ENCODE measurements at regions not wholly inside any gene's neighbourhood (a gene's known extent, or its start where the extent isn't known, plus 50 kb on each side); places are given as distances from the start of the nearest gene placed in this dataset.

DNA sequence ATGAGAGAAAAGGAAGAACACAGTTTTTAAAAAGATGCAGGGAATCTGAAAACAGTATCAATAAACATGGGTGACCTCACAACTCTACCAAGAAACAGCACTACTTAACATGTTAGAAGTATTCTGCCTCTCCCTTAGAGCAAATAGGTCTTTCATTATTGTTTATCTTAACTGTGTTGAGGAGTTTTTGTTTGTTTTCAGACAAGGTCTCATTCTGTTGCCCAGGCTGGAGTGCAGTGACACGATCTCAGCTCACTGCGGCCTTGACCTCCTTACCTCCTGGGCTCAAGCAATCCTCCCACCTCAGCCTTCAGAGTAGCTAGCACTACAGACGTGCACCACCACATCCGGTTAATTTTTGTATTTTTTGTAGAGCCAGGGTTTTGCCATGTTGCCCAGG lies 165.3 kb upstream of the PRDX4 start:
- TF ChIP-seq POLR2A (IDR thresholded peaks at IDR 0.05), result no peak
- TF ChIP-seq, protein P1, sequence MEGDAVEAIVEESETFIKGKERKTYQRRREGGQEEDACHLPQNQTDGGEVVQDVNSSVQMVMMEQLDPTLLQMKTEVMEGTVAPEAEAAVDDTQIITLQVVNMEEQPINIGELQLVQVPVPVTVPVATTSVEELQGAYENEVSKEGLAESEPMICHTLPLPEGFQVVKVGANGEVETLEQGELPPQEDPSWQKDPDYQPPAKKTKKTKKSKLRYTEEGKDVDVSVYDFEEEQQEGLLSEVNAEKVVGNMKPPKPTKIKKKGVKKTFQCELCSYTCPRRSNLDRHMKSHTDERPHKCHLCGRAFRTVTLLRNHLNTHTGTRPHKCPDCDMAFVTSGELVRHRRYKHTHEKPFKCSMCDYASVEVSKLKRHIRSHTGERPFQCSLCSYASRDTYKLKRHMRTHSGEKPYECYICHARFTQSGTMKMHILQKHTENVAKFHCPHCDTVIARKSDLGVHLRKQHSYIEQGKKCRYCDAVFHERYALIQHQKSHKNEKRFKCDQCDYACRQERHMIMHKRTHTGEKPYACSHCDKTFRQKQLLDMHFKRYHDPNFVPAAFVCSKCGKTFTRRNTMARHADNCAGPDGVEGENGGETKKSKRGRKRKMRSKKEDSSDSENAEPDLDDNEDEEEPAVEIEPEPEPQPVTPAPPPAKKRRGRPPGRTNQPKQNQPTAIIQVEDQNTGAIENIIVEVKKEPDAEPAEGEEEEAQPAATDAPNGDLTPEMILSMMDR (IDR thresholded peaks at IDR 0.05), result no peak
- no peak overlapping the region for H3K4me3 ChIP-seq
- no peaks in the 10 kb centered on the region for H3K27me3 ChIP-seq
- no peak for DNase-seq
- H3K9me3 ChIP-seq, result no peaks in the 10 kb centered on the region
- H3K36me3 ChIP-seq (ENCODE audit: low read depth, missing control alignments), result no peaks in the 10 kb centered on the region
- intact Hi-C loops (cut with DNase I; ENCODE audit: low total_unique reads), result no loop called here
- H3K27ac ChIP-seq, result no peak overlapping the region
- H3K4me1 ChIP-seq, result no peaks in the 10 kb centered on the region
- 54 to 57% methylated on average over 4 of the region's 4 CpGs for WGBS, 2 donors

DNA sequence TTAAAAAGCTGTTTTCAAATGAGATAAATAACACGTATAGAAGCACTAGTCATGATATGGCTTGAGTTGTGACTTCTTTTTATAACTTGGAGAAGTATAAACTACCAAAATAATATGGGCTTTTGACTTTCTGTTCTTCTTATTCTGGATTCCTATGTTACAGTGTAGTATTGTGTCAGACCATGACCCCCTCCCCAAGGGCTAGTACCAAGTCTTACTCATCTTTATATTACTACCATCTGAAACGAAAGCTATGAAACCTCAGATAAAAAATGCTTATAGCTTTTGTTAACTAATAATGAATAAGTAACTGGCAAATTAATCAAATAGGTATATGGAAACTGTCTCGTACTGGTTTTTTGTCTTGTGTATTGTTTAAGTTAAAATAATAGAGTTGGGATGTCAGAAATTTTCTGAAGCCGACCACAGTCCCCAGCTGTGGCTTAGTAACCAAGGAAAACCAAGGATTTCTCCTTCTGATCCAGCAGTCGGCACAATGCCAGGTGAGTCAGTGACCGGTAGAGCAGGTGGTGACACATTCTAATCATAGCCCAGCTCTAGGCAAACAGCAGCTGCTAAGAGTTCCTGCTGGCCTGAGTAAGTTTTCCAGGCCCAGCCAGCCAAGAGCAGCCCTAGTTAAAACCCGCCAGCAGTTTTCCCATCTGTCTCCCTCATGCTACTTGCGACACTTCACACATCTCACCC lies 163.3 kb upstream of the PRDX4 start:
- no peaks in the 10 kb centered on the region for H3K27me3 ChIP-seq
- H3K27ac ChIP-seq, result peak overlapping the region in 1 of 2 donors; percentile 50
- WGBS, 2 donors, result 55 to 57% methylated on average over 6 to 8 of the region's 8 CpGs
- no peak overlapping the region for H3K4me3 ChIP-seq
- no peak for TF ChIP-seq POLR2A (IDR thresholded peaks at IDR 0.05)
- H3K36me3 ChIP-seq (ENCODE audit: low read depth, missing control alignments), result no peaks in the 10 kb centered on the region
- DNase-seq, result peak; percentile 46
- H3K4me1 ChIP-seq, result no peaks in the 10 kb centered on the region
- no peaks in the 10 kb centered on the region for H3K9me3 ChIP-seq
- intact Hi-C loops (cut with DNase I; ENCODE audit: low total_unique reads), result no loop called here

DNA sequence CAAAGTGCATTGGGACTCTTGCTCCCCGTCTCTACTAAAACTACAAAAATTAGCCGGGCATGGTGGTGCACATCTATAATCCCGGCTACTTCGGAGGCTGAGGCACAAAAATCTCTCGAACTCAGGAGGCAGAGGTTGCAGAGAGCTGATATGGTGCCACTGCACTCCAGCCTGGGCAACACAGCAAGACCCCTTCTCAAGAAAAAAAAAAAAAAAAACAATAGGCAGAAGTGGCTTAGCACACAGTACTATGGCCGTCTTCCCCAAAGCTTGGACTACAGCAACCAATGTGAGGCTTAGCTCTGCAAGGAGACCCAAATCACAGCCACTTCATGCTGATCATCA lies 162.8 kb upstream of the PRDX4 start:
- Histone ChIP-seq H3K27me3 (no peaks in the 10 kb centered on the region), H3K36me3 (ENCODE audit: low read depth, missing control alignments) (no peaks in the 10 kb centered on the region), H3K4me1 (no peaks in the 10 kb centered on the region), H3K9me3 (no peaks in the 10 kb centered on the region), H3K27ac (no peak overlapping the region), H3K4me3 (no peak overlapping the region)
- 57 to 89% methylated on average over 1 to 6 of the region's 6 CpGs for WGBS, 2 donors
- no peak for TF ChIP-seq POLR2A (IDR thresholded peaks at IDR 0.05)
- TF ChIP-seq, protein P1 (IDR thresholded peaks at IDR 0.05), result no peak
- intact Hi-C loops (cut with DNase I; ENCODE audit: low total_unique reads), result no loop called here
- DNase-seq, result no peak

DNA sequence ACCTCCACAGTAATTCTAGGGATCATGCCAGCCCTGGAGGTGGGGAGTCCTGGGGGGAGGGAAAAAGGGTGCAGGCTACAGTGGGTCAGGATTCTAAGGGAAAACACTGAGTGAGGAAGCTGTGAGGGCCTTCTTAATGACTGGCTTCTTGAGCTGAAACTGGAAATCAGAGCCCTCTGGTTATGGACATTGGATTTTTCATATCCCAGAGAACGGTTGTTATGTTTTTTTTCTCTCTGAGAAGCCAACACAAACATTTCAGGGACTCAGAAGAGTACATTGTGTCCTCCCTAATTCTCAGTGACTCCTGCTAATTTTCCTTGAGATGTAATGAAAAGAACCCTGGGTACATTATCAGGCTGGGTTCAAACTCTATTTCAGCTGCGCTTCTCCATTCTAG lies 162.4 kb upstream of the PRDX4 start:
- TF ChIP-seq, protein P1 (IDR thresholded peaks at IDR 0.05), result no peak
- no peak for TF ChIP-seq POLR2A (IDR thresholded peaks at IDR 0.05)
- Histone ChIP-seq H3K9me3 (no peaks in the 10 kb centered on the region), H3K27me3 (no peaks in the 10 kb centered on the region), H3K27ac (no peak overlapping the region), H3K4me1 (no peaks in the 10 kb centered on the region), H3K4me3 (no peak overlapping the region), H3K36me3 (ENCODE audit: low read depth, missing control alignments) (no peaks in the 10 kb centered on the region)
- 33 to 45% methylated on average over 2 of the region's 2 CpGs for WGBS, 2 donors
- DNase-seq, result no peak
- intact Hi-C loops (cut with DNase I; ENCODE audit: low total_unique reads), result no loop called here

DNA sequence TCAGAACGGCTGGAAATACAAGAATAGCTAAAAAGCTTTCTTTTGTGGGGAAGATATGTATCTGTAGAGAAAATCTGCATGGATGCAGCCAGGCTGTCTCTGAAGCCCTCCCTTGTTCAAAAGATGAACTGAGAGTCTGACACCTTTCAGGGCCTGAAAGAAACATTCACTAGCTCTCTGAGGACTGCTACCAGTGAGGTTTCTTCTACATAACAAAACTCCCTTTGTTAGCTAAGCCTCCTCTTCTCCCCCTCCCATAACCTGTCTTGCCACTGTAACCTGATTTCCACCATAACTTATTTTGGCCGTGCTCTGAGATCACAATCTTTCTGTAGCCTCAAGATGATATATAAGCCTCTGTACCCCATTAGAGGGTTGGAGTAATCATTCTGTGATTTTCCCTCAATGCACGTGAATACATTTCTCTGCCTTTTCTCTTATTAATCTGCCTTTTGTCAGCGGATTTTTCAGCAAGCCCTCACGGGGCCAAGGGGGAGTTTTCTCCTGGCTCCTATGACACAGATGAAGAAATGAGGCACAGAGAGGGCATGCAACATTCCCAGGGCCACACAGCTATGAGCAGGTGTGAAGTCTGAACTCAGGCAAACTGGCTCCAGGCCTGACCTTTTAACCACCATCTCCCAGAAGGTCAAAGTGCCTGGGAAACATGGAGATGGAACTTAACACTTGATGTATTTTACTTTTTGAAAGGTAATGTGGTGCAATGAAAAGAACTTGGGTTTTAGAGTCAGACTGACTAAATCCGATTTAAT lies 161.6 kb upstream of the PRDX4 start:
- no peak for DNase-seq
- TF ChIP-seq POLR2A (IDR thresholded peaks at IDR 0.05), result no peak
- TF ChIP-seq, protein P1 (IDR thresholded peaks at IDR 0.05), result no peak
- intact Hi-C loops (cut with DNase I; ENCODE audit: low total_unique reads), result no loop called here
- Histone ChIP-seq H3K27me3 (no peaks in the 10 kb centered on the region), H3K27ac (no peak overlapping the region), H3K36me3 (ENCODE audit: low read depth, missing control alignments) (no peaks in the 10 kb centered on the region), H3K4me3 (no peak overlapping the region), H3K4me1 (no peaks in the 10 kb centered on the region), H3K9me3 (no peaks in the 10 kb centered on the region)
- whole genome bisulfite sequencing, 2 donors, result 59 to 70% methylated on average over 6 of the region's 6 CpGs
